ENCODE measurements at regions not wholly inside any gene's neighbourhood (a gene's known extent, or its start where the extent isn't known, plus 50 kb on each side); places are given as distances from the start of the nearest gene placed in this dataset.
"Not testable (repeated sequence)": the region's sequence is repeated elsewhere in the genome, so short reads cannot be mapped to it uniquely, and the experiment has no call there.

DNA sequence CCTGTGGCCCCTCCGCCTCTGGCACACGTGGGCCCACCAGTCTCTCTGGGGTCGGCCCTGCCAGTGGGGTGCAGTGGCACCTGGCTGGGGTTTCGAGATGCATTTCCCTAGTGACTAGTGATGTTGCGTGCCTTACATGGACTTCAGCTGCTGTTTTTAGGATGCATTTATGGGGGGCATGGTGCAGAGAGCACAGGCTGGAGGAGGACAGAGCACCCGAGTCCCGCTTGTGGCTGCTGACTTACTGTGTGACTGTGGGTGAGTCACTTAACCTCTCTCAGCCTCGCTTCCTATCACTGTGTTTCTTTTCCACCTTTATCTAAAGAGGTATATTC, 213.0 kb upstream of the ZNF469 start:
- H3K18ac ChIP-seq (ENCODE audit: low read length); H3K4me3 ChIP-seq (ENCODE audit: low read length); H3K4me1 ChIP-seq (ENCODE audit: control insufficient read depth, low read depth, low read length); H4K8ac ChIP-seq (ENCODE audit: low read depth, low read length); H3K27ac ChIP-seq (ENCODE audit: low read depth, low read length); H3K36me3 ChIP-seq (ENCODE audit: control insufficient read depth, insufficient read depth, low read length); H3K9ac ChIP-seq (ENCODE audit: low read length); H3K56ac ChIP-seq (ENCODE audit: low read length); H4K5ac ChIP-seq (ENCODE audit: low read length); H3K4ac ChIP-seq (ENCODE audit: low read depth, low read length); H3K79me1 ChIP-seq (ENCODE audit: low read length); H3K23ac ChIP-seq (ENCODE audit: low read length); H3K4me2 ChIP-seq (ENCODE audit: low read length); H3K79me2 ChIP-seq (ENCODE audit: control insufficient read depth, insufficient read depth, low read length); H3K27me3 ChIP-seq (ENCODE audit: insufficient read depth, low read length, poor library complexity); H2BK120ac ChIP-seq (ENCODE audit: low read depth, low read length); H2AK5ac ChIP-seq (ENCODE audit: low read length); H2BK15ac ChIP-seq (replicated peaks; ENCODE audit: low read depth); H2BK5ac ChIP-seq (ENCODE audit: low read length); DNase-seq: not testable (repeated sequence)
- no CpG with 5 or more reads among the region's 8 CpGs for WGBS (ENCODE audit: extremely low coverage, insufficient coverage, low lambda C conversion rate)

DNA sequence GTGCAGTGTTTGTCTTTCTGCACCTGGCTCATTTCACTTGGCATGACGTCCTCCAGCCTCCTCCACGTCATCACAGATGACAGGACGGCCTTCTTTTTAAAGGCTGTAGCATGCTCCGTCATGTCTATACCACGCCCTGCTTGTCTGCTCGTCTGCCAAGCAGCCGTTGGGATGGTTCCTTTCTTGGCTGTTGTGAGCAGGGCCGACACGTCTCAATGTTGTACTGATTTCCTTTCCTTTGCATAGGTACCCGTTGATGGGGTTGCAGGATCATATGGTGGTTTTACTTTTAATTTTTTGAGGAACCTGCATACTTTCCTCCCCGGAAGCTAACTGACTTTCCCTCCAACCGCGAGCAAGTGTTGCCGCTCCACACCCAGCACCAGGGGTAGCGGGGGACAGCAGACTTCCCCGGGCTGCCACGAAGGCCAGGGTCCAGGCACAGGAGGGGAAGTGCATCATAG, 212.2 kb upstream of the ZNF469 start:
- H3K79me1 ChIP-seq (ENCODE audit: low read length), result no peaks in the 10 kb centered on the region

DNA sequence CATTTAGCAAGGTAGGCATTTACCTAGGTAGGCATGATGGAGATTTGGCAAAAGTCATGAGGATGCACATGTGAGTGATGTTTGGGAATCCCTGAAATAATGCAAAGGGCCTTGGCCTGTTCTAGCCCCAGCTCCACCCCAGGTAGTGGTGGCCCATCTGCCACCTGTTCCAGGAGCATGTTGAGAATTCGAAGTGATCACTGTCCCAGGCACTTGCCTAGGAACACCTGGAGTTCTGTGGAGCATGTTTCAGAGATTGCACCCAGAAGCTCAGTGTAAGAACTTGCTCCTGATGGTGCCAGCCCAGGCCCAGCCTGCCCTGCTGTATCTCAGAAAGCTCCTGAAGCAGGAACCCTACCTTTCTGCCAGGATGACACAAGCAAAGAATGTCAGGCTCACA, 211.6 kb upstream of the ZNF469 start:
- no CpG with 5 or more reads among the region's 1 CpG for WGBS (ENCODE audit: extremely low coverage, insufficient coverage, low lambda C conversion rate)
- H2AK5ac ChIP-seq (ENCODE audit: low read length); H2BK120ac ChIP-seq (ENCODE audit: low read depth, low read length); DNase-seq; H3K27me3 ChIP-seq (ENCODE audit: insufficient read depth, low read length, poor library complexity); H3K56ac ChIP-seq (ENCODE audit: low read length); H3K4ac ChIP-seq (ENCODE audit: low read depth, low read length); H3K18ac ChIP-seq (ENCODE audit: low read length); H3K4me1 ChIP-seq (ENCODE audit: control insufficient read depth, low read depth, low read length); H3K4me3 ChIP-seq (ENCODE audit: low read length); H3K23ac ChIP-seq (ENCODE audit: low read length); H2BK5ac ChIP-seq (ENCODE audit: low read length); H3K9ac ChIP-seq (ENCODE audit: low read length); H4K5ac ChIP-seq (ENCODE audit: low read length); H3K79me1 ChIP-seq (ENCODE audit: low read length); H3K79me2 ChIP-seq (ENCODE audit: control insufficient read depth, insufficient read depth, low read length); H3K36me3 ChIP-seq (ENCODE audit: control insufficient read depth, insufficient read depth, low read length); H3K27ac ChIP-seq (ENCODE audit: low read depth, low read length); H3K4me2 ChIP-seq (ENCODE audit: low read length); H2BK15ac ChIP-seq (replicated peaks; ENCODE audit: low read depth); H4K8ac ChIP-seq (ENCODE audit: low read depth, low read length): not testable (repeated sequence)

More for the DNA sequence above, 212.2 kb upstream of the ZNF469 start:
- H2BK120ac ChIP-seq (ENCODE audit: low read depth, low read length), result no peak overlapping the region
- no peak overlapping the region for H4K8ac ChIP-seq (ENCODE audit: low read depth, low read length)
- no peak overlapping the region for H2AK5ac ChIP-seq (ENCODE audit: low read length)
- no peaks in the 10 kb centered on the region for H3K4me1 ChIP-seq (ENCODE audit: control insufficient read depth, low read depth, low read length)
- H3K9ac ChIP-seq (ENCODE audit: low read length), result no peak overlapping the region
- H2BK15ac ChIP-seq (replicated peaks; ENCODE audit: low read depth), result no peak overlapping the region
- H3K27me3 ChIP-seq (ENCODE audit: insufficient read depth, low read length, poor library complexity), result no peaks in the 10 kb centered on the region
- H2BK5ac ChIP-seq (ENCODE audit: low read length), result no peak overlapping the region
- no peak overlapping the region for H3K4me2 ChIP-seq (ENCODE audit: low read length)
- no peak overlapping the region for H3K4ac ChIP-seq (ENCODE audit: low read depth, low read length)
- H3K23ac ChIP-seq (ENCODE audit: low read length), result no peak overlapping the region
- DNase-seq, result no peak
- H3K56ac ChIP-seq (ENCODE audit: low read length), result no peak overlapping the region
- H3K36me3 ChIP-seq (ENCODE audit: control insufficient read depth, insufficient read depth, low read length), result no peaks in the 10 kb centered on the region
- H3K27ac ChIP-seq (ENCODE audit: low read depth, low read length), result no peak overlapping the region
- H4K5ac ChIP-seq (ENCODE audit: low read length), result no peak overlapping the region
- WGBS (ENCODE audit: extremely low coverage, insufficient coverage, low lambda C conversion rate), result no CpG with 5 or more reads among the region's 17 CpGs
- no peak overlapping the region for H3K4me3 ChIP-seq (ENCODE audit: low read length)
- no peaks in the 10 kb centered on the region for H3K79me2 ChIP-seq (ENCODE audit: control insufficient read depth, insufficient read depth, low read length)
- no peak overlapping the region for H3K18ac ChIP-seq (ENCODE audit: low read length)

DNA sequence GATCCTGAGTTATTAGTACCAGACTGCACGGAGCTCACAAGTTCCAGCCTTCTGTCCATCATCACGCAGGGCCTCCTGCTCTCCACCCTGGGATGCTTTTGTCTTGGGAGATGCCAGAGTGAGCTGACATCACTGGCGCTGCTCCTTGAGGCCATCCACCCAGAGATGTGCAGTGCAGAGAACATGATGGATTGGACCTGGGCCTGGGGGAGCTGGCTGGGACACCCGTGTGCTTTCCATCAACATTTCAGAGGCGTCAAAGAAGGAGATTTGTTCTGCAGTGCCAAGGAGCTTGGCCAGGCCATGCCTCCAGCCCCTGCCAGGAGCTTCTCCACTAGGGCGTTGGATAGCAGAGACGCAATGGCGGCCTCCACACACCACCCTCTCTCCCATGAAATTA, 206.6 kb upstream of the ZNF469 start:
- not testable (repeated sequence) for H3K4me3 ChIP-seq (ENCODE audit: low read length); H2BK15ac ChIP-seq (replicated peaks; ENCODE audit: low read depth); H4K5ac ChIP-seq (ENCODE audit: low read length); H4K8ac ChIP-seq (ENCODE audit: low read depth, low read length); H3K36me3 ChIP-seq (ENCODE audit: control insufficient read depth, insufficient read depth, low read length); H3K4me1 ChIP-seq (ENCODE audit: control insufficient read depth, low read depth, low read length); H2BK5ac ChIP-seq (ENCODE audit: low read length); H3K4ac ChIP-seq (ENCODE audit: low read depth, low read length); H3K4me2 ChIP-seq (ENCODE audit: low read length); H3K79me2 ChIP-seq (ENCODE audit: control insufficient read depth, insufficient read depth, low read length); H3K18ac ChIP-seq (ENCODE audit: low read length); H3K56ac ChIP-seq (ENCODE audit: low read length); H3K9ac ChIP-seq (ENCODE audit: low read length); H3K79me1 ChIP-seq (ENCODE audit: low read length); H2AK5ac ChIP-seq (ENCODE audit: low read length); H2BK120ac ChIP-seq (ENCODE audit: low read depth, low read length); H3K27me3 ChIP-seq (ENCODE audit: insufficient read depth, low read length, poor library complexity); DNase-seq; H3K27ac ChIP-seq (ENCODE audit: low read depth, low read length); H3K23ac ChIP-seq (ENCODE audit: low read length)
- no CpG with 5 or more reads among the region's 8 CpGs for WGBS (ENCODE audit: extremely low coverage, insufficient coverage, low lambda C conversion rate)

DNA sequence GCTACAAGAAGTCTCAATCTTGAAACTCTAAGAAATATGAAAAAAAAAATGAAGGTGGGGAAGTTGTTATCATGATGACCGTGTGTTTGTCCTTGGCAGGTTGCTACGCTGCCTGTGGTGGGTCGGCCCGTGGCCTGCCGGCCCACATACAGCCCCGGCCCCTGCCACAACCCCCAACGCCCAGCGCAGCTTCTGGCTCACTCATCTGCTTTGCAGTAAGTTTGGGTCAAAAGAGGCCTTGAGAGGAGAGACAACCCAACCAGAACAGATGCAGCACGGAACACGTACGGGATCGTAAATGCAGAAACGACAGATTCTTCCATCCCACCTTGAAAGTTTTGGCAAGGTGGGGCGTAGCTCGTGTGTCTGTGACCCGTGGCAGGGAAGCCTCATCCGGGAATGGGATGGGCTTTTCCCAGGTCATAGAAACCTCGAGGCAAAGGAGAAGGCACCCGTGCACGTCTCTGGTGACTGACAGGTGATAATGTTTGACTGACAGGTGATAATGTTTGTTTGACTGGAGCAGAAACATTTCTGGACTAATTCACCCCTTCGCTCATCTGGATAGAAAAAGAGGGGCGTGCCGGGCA, 206.1 kb upstream of the ZNF469 start:
- H3K23ac ChIP-seq (ENCODE audit: low read length); H2BK5ac ChIP-seq (ENCODE audit: low read length); H2AK5ac ChIP-seq (ENCODE audit: low read length); H3K36me3 ChIP-seq (ENCODE audit: control insufficient read depth, insufficient read depth, low read length); H3K4me1 ChIP-seq (ENCODE audit: control insufficient read depth, low read depth, low read length); H3K79me2 ChIP-seq (ENCODE audit: control insufficient read depth, insufficient read depth, low read length); DNase-seq; H3K56ac ChIP-seq (ENCODE audit: low read length); H3K18ac ChIP-seq (ENCODE audit: low read length); H3K79me1 ChIP-seq (ENCODE audit: low read length); H2BK15ac ChIP-seq (replicated peaks; ENCODE audit: low read depth); H4K8ac ChIP-seq (ENCODE audit: low read depth, low read length); H3K27me3 ChIP-seq (ENCODE audit: insufficient read depth, low read length, poor library complexity); H2BK120ac ChIP-seq (ENCODE audit: low read depth, low read length); H3K4ac ChIP-seq (ENCODE audit: low read depth, low read length); H3K4me3 ChIP-seq (ENCODE audit: low read length); H3K4me2 ChIP-seq (ENCODE audit: low read length); H3K9ac ChIP-seq (ENCODE audit: low read length); H3K27ac ChIP-seq (ENCODE audit: low read depth, low read length); H4K5ac ChIP-seq (ENCODE audit: low read length): not testable (repeated sequence)
- WGBS (ENCODE audit: extremely low coverage, insufficient coverage, low lambda C conversion rate), result no CpG with 5 or more reads among the region's 23 CpGs

DNA sequence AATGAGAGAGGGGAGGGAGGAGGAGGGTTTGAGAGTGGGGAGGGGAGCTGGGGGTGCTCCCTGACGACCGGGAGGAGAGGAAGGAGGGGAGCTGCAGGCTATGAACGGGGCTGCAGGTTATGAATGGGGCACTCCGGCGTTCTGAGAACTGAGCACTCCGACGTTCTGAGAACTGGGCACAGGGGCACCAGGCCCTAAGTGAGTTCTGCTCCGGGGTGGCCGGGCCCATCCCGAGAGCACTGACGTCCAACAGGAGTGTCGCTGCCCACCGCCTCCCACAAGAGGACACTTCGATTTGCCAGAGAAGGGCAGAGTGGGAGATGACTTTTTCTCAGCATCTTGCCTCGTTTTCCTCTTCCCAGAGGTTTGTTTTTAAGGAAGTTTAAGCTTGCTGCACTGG, 204.5 kb upstream of the ZNF469 start:
- H3K4ac ChIP-seq (ENCODE audit: low read depth, low read length); H3K27ac ChIP-seq (ENCODE audit: low read depth, low read length); H3K27me3 ChIP-seq (ENCODE audit: insufficient read depth, low read length, poor library complexity); H3K18ac ChIP-seq (ENCODE audit: low read length); H2BK120ac ChIP-seq (ENCODE audit: low read depth, low read length); H4K8ac ChIP-seq (ENCODE audit: low read depth, low read length); H4K5ac ChIP-seq (ENCODE audit: low read length); H3K4me2 ChIP-seq (ENCODE audit: low read length); H3K79me1 ChIP-seq (ENCODE audit: low read length); H3K4me3 ChIP-seq (ENCODE audit: low read length); H3K79me2 ChIP-seq (ENCODE audit: control insufficient read depth, insufficient read depth, low read length); H2AK5ac ChIP-seq (ENCODE audit: low read length); H2BK5ac ChIP-seq (ENCODE audit: low read length); H3K9ac ChIP-seq (ENCODE audit: low read length); H3K23ac ChIP-seq (ENCODE audit: low read length); H3K36me3 ChIP-seq (ENCODE audit: control insufficient read depth, insufficient read depth, low read length); H3K56ac ChIP-seq (ENCODE audit: low read length); DNase-seq; H2BK15ac ChIP-seq (replicated peaks; ENCODE audit: low read depth); H3K4me1 ChIP-seq (ENCODE audit: control insufficient read depth, low read depth, low read length): not testable (repeated sequence)
- WGBS (ENCODE audit: extremely low coverage, insufficient coverage, low lambda C conversion rate), result no CpG with 5 or more reads among the region's 15 CpGs
